ENCODE measurements at regions not wholly inside any gene's neighbourhood (a gene's known extent, or its start where the extent isn't known, plus 50 kb on each side); places are given as distances from the start of the nearest gene placed in this dataset.

GRCh38 chr21:35737899-35738346, 322.4 kb downstream of the SETD4 start:
- TF ChIP-seq CTCF (IDR thresholded peaks at IDR 0.05; ENCODE audit: extremely low read depth in 1 of 2, insufficient read depth in 1 of 2, low read depth in 1 of 2, low read length in 2 of 2), result no peak
- no peak for TF ChIP-seq POLR2A (IDR thresholded peaks at IDR 0.05; ENCODE audit: low read depth, low read length)
- no peak for TF ChIP-seq POLR2AphosphoS5 (IDR thresholded peaks at IDR 0.05; ENCODE audit: insufficient read depth, low read depth, low read length)
- no peak for TF ChIP-seq FOS (IDR thresholded peaks at IDR 0.05; ENCODE audit: borderline replicate concordance, insufficient read depth, low read length)
- TF ChIP-seq MAX (IDR thresholded peaks at IDR 0.05; ENCODE audit: insufficient read depth, insufficient read length), result no peak
- TF ChIP-seq EZH2 (IDR thresholded peaks at IDR 0.05; ENCODE audit: borderline replicate concordance, low read depth, low read length, severe bottlenecking), result no peak
- no peak for TF ChIP-seq MYC (IDR thresholded peaks at IDR 0.05; ENCODE audit: low read depth, low read length)

All from endothelial cell of umbilical vein (primary cell).